Activated CD8-positive, alpha-beta memory T cell treated with anti-CD3 and anti-CD28 coated beads, Interleukin-2, amount 10 ng/mL, durations not matched to agents 7 days and 5 days (primary cell): ENCODE measurements at regions not wholly inside any gene's neighbourhood (a gene's known extent, or its start where the extent isn't known, plus 50 kb on each side); places are given as distances from the start of the nearest gene placed in this dataset.
"Not testable (repeated sequence)": the region's sequence is repeated elsewhere in the genome, so short reads cannot be mapped to it uniquely, and the experiment has no call there.

ENCODE experiments used
- ATAC-seq: fragments of 150-1000 bp; cut with Tn5 transposase; one replicate; pipeline ENCODE4 v1.10.0; 2021; ENCODE audit warnings: moderate library complexity
- CTCF ChIA-PET: fragments of 350-600 bp; sonication (Branson Sonifier 250); formaldehyde crosslinking; loops from one replicate; lab custom pipeline; 2021; ENCODE audit warnings: antibody characterized with exemption; lab: Charles Lee
- DNase-seq: peaks from one replicate; pipeline ENCODE4 v3.0.0-alpha.2; 2020
- H3K27ac Mint-ChIP-seq: one replicate; pipeline ENCODE4 v1.8.0; 2021; ENCODE audit warnings: mild to moderate bottlenecking, mixed read lengths
- H3K27me3 Mint-ChIP-seq: one replicate; pipeline ENCODE4 v1.8.0; 2021; ENCODE audit warnings: mixed read lengths
- H3K36me3 Mint-ChIP-seq: one replicate; pipeline ENCODE4 v1.8.0; 2021; ENCODE audit warnings: mild to moderate bottlenecking, mixed read lengths
- H3K4me1 Mint-ChIP-seq: one replicate; pipeline ENCODE4 v1.8.0; 2021; ENCODE audit warnings: mixed read lengths
- H3K4me3 Mint-ChIP-seq: one replicate; pipeline ENCODE4 v1.8.0; 2021; ENCODE audit warnings: mild to moderate bottlenecking, moderate library complexity, mixed read lengths
- H3K9me3 Mint-ChIP-seq: one replicate; pipeline ENCODE4 v1.8.0; 2022; ENCODE audit warnings: low read depth, mixed read lengths

- ATAC-seq (no peak), DNase-seq (no peak)
- Mint-ChIP-seq H3K4me1 (no peaks in the 10 kb centered on the region), H3K27ac (no peak overlapping the region), H3K4me3 (no peak overlapping the region), H3K27me3 (no peaks in the 10 kb centered on the region), H3K36me3 (no peaks in the 10 kb centered on the region), H3K9me3 (peaks cover 7% of the 10 kb centered on the region)
- CTCF ChIA-PET = no interaction called here
Measured at GRCh38 chr4:156512622-156513021, 459.0 kb downstream of the PDGFC start.

GRCh38 chr4:156509921-156510320, 461.7 kb downstream of the PDGFC start:
- DNase-seq, H3K9me3 Mint-ChIP-seq, H3K27ac Mint-ChIP-seq, CTCF ChIA-PET, H3K27me3 Mint-ChIP-seq, H3K4me1 Mint-ChIP-seq, ATAC-seq, H3K36me3 Mint-ChIP-seq, H3K4me3 Mint-ChIP-seq: not testable (repeated sequence)

GRCh38 chr4:156505341-156505955, 466.2 kb downstream of the PDGFC start:
- Mint-ChIP-seq H3K27ac (no peak overlapping the region), H3K4me1 (no peaks in the 10 kb centered on the region), H3K27me3 (no peaks in the 10 kb centered on the region), H3K9me3 (peaks cover 11% of the 10 kb centered on the region), H3K4me3 (no peak overlapping the region), H3K36me3 (no peaks in the 10 kb centered on the region)
- CTCF ChIA-PET = no interaction called here
- DNase-seq = no peak
- no peak for ATAC-seq

GRCh38 chr4:156503119-156503518, 468.5 kb downstream of the PDGFC start:
- ATAC-seq (no peak), DNase-seq (no peak)
- H3K27ac Mint-ChIP-seq = no peak overlapping the region
- H3K36me3 Mint-ChIP-seq = no peaks in the 10 kb centered on the region
- CTCF ChIA-PET = no interaction called here
- H3K9me3 Mint-ChIP-seq = peaks cover 8% of the 10 kb centered on the region
- H3K4me1 Mint-ChIP-seq = no peaks in the 10 kb centered on the region
- no peaks in the 10 kb centered on the region for H3K27me3 Mint-ChIP-seq
- H3K4me3 Mint-ChIP-seq = no peak overlapping the region

GRCh38 chr4:156501962-156502361, 469.6 kb downstream of the PDGFC start:
- Mint-ChIP-seq H3K9me3 (peaks cover 7% of the 10 kb centered on the region), H3K4me3 (no peak overlapping the region), H3K27ac (no peak overlapping the region), H3K4me1 (no peaks in the 10 kb centered on the region), H3K27me3 (no peaks in the 10 kb centered on the region), H3K36me3 (no peaks in the 10 kb centered on the region)
- ATAC-seq (no peak), DNase-seq (no peak)
- CTCF ChIA-PET = no interaction called here

- no peak overlapping the region for H3K4me3 Mint-ChIP-seq
- DNase-seq = no peak
- no peak for ATAC-seq
Measured at GRCh38 chr4:156499684-156500083, 471.9 kb downstream of the PDGFC start.

GRCh38 chr4:156497486-156497885, 474.1 kb downstream of the PDGFC start:
- Mint-ChIP-seq H3K4me1 (no peaks in the 10 kb centered on the region), H3K27me3 (no peaks in the 10 kb centered on the region), H3K4me3 (no peak overlapping the region), H3K36me3 (no peaks in the 10 kb centered on the region), H3K9me3 (peaks cover 5% of the 10 kb centered on the region), H3K27ac (no peak overlapping the region)
- ATAC-seq (no peak), DNase-seq (no peak)
- CTCF ChIA-PET = no interaction called here

More at GRCh38 chr4:156499684-156500083, 471.9 kb downstream of the PDGFC start:
- Mint-ChIP-seq H3K27ac (no peak overlapping the region), H3K27me3 (no peaks in the 10 kb centered on the region), H3K36me3 (no peaks in the 10 kb centered on the region), H3K4me1 (no peaks in the 10 kb centered on the region), H3K9me3 (peaks cover 7% of the 10 kb centered on the region)
- CTCF ChIA-PET = no interaction called here

- Mint-ChIP-seq H3K27me3 (no peaks in the 10 kb centered on the region), H3K36me3 (no peaks in the 10 kb centered on the region), H3K9me3 (peaks cover 5% of the 10 kb centered on the region), H3K4me3 (no peak overlapping the region), H3K27ac (no peak overlapping the region), H3K4me1 (no peaks in the 10 kb centered on the region)
- DNase-seq = no peak
- CTCF ChIA-PET = no interaction called here
- ATAC-seq = no peak
Measured at GRCh38 chr4:156496797-156497196, 474.8 kb downstream of the PDGFC start.

GRCh38 chr4:156495836-156496235, 475.8 kb downstream of the PDGFC start:
- Mint-ChIP-seq H3K4me3 (no peak overlapping the region), H3K27me3 (no peaks in the 10 kb centered on the region), H3K9me3 (peaks cover 2% of the 10 kb centered on the region), H3K36me3 (no peaks in the 10 kb centered on the region), H3K4me1 (no peaks in the 10 kb centered on the region), H3K27ac (no peak overlapping the region)
- CTCF ChIA-PET = no interaction called here
- ATAC-seq = no peak
- DNase-seq = no peak

GRCh38 chr4:156495091-156495490, 476.5 kb downstream of the PDGFC start:
- no peak for ATAC-seq
- no peaks in the 10 kb centered on the region for H3K27me3 Mint-ChIP-seq

GRCh38 chr4:156493858-156494257, 477.7 kb downstream of the PDGFC start:
- no peaks in the 10 kb centered on the region for H3K36me3 Mint-ChIP-seq
- no peaks in the 10 kb centered on the region for H3K27me3 Mint-ChIP-seq
- CTCF ChIA-PET = no interaction called here
- DNase-seq (no peak), ATAC-seq (no peak)
- H3K4me1 Mint-ChIP-seq = no peaks in the 10 kb centered on the region
- no peak overlapping the region for H3K4me3 Mint-ChIP-seq
- H3K27ac Mint-ChIP-seq = no peak overlapping the region
- H3K9me3 Mint-ChIP-seq = peaks cover 2% of the 10 kb centered on the region

More at GRCh38 chr4:156495091-156495490, 476.5 kb downstream of the PDGFC start:
- Mint-ChIP-seq H3K27ac (no peak overlapping the region), H3K36me3 (no peaks in the 10 kb centered on the region), H3K4me3 (no peak overlapping the region), H3K9me3 (peaks cover 2% of the 10 kb centered on the region), H3K4me1 (no peaks in the 10 kb centered on the region)
- DNase-seq = no peak
- CTCF ChIA-PET = no interaction called here

GRCh38 chr4:156487107-156487506, 484.5 kb downstream of the PDGFC start:
- no peaks in the 10 kb centered on the region for H3K36me3 Mint-ChIP-seq
- no peaks in the 10 kb centered on the region for H3K4me1 Mint-ChIP-seq
- no peak for DNase-seq
- H3K4me3 Mint-ChIP-seq = no peak overlapping the region
- H3K9me3 Mint-ChIP-seq = peaks cover 8% of the 10 kb centered on the region
- no peak overlapping the region for H3K27ac Mint-ChIP-seq
- ATAC-seq = no peak
- no peaks in the 10 kb centered on the region for H3K27me3 Mint-ChIP-seq
- CTCF ChIA-PET = no interaction called here

- Mint-ChIP-seq H3K36me3 (no peaks in the 10 kb centered on the region), H3K4me3 (no peak overlapping the region), H3K4me1 (no peaks in the 10 kb centered on the region), H3K9me3 (peaks cover 9% of the 10 kb centered on the region), H3K27ac (no peak overlapping the region), H3K27me3 (no peaks in the 10 kb centered on the region)
- CTCF ChIA-PET = interaction anchor here (0.6 kb wide), 1 partner anchor 10 kb away, joined by 3 read pairs; no protein-coding TSS in a partner anchor
- ATAC-seq (no peak), DNase-seq (no peak)
Measured at GRCh38 chr4:156481845-156482244, 489.8 kb downstream of the PDGFC start.

- CTCF ChIA-PET = no interaction called here
- Mint-ChIP-seq H3K27ac (no peak overlapping the region), H3K36me3 (no peaks in the 10 kb centered on the region), H3K4me1 (peaks cover 4% of the 10 kb centered on the region), H3K9me3 (peaks cover 1% of the 10 kb centered on the region), H3K4me3 (no peak overlapping the region), H3K27me3 (no peaks in the 10 kb centered on the region)
- DNase-seq (no peak), ATAC-seq (no peak)
Measured at GRCh38 chr4:156477636-156478035, 494.0 kb downstream of the PDGFC start.
